Panc1 (cell line): ENCODE measurements at regions not wholly inside any gene's neighbourhood (a gene's known extent, or its start where the extent isn't known, plus 50 kb on each side); places are given as distances from the start of the nearest gene placed in this dataset.
"Not testable (repeated sequence)": the region's sequence is repeated elsewhere in the genome, so short reads cannot be mapped to it uniquely, and the experiment has no call there.

Source experiments
- ATAC-seq: fragments of 200-7000 bp; cut with Tn5 transposase; 2 replicates; pipeline ENCODE4 v1.9.1; 2020; ENCODE audit warnings: mild to moderate bottlenecking, moderate library complexity
- BruUV-seq: library from RNA; stranded (reverse); fragments of 400-500 nt; replicated peaks from 2 replicates; lab custom pipeline; 2021; lab: Mats Ljungman, UMichigan
- CTCF ChIA-PET: fragments of 300-600 bp; sonication (Branson Sonifier 250); formaldehyde crosslinking; loops from one replicate; lab custom pipeline; 2022; ENCODE audit warnings: antibody characterized with exemption; lab: Charles Lee
- POLR2A ChIA-PET: fragments of 300-600 bp; sonication (Branson Sonifier 250); formaldehyde crosslinking; loops from one replicate; lab custom pipeline; 2022; ENCODE audit warnings: antibody characterized with exemption; lab: Charles Lee
- DNase-seq: peaks from one replicate; pipeline ENCODE4 v3.0.0-alpha.2; 2010; ENCODE audit warnings: low read depth, low spot score
- H3K27ac ChIP-seq: 2 replicates; pipeline ENCODE4 v1.5.1; 2011; ENCODE audit warnings: mild to moderate bottlenecking, low read length, inconsistent platforms
- H3K27me3 ChIP-seq: fragments of 200-500 bp; sonication (Bioruptor generic); 2 replicates; pipeline ENCODE4 v1.6.0; 2014; ENCODE audit warnings: low read length, inconsistent platforms; ENCODE audit not compliant: control insufficient read depth, insufficient read depth
- H3K36me3 ChIP-seq: fragments of 200-500 bp; sonication (Bioruptor generic); 2 replicates; pipeline ENCODE4 v1.5.1; 2014; ENCODE audit warnings: inconsistent platforms, mild to moderate bottlenecking, low read length, moderate library complexity; ENCODE audit not compliant: control insufficient read depth, insufficient read depth
- H3K4me1 ChIP-seq: 2 replicates; pipeline ENCODE4 v1.5.1; 2011; ENCODE audit warnings: inconsistent platforms, mild to moderate bottlenecking, low read length, moderate library complexity; ENCODE audit not compliant: control insufficient read depth, insufficient read depth
- H3K4me3 ChIP-seq, 2 experiments: 2 replicates each; pipeline ENCODE4 v1.5.1; 2011 to 2012; ENCODE audit warnings: low read depth in 2 of 2, low read length in 2 of 2, mild to moderate bottlenecking in 2 of 2, inconsistent platforms in 1 of 2, moderate library complexity in 1 of 2
- H3K9me3 ChIP-seq: fragments of 200-500 bp; sonication (Bioruptor generic); 2 replicates; pipeline ENCODE4 v1.5.1; 2014; ENCODE audit warnings: low read depth, mild to moderate bottlenecking, inconsistent platforms, low read length, moderate library complexity; ENCODE audit not compliant: control insufficient read depth, insufficient read depth
- POLR2AphosphoS5 ChIP-seq: IDR thresholded peaks from 2 replicates; pipeline ENCODE4 v1.6.1; 2012; ENCODE audit warnings: mild to moderate bottlenecking, low read depth, low read length, moderate library complexity
- SIN3A ChIP-seq: IDR thresholded peaks from 2 replicates; pipeline ENCODE4 v1.6.1; 2012; ENCODE audit warnings: low read depth, mild to moderate bottlenecking, low read length, moderate library complexity, borderline replicate concordance; ENCODE audit not compliant: insufficient read depth
- TCF7L2 ChIP-seq: IDR thresholded peaks from 2 replicates; pipeline ENCODE4 v1.6.1; 2011; ENCODE audit warnings: mild to moderate bottlenecking, low read depth, low read length, inconsistent platforms
- in situ Hi-C: cut with HindIII; loops from 2 replicates; pipeline ENCODE4 v1.10.0; 2016; ENCODE audit warnings: low sequenced_read_pairs, low pct_unique_long_range_greater_than_20kb
- intact Hi-C: fragments of 100-400 bp; cut with micrococcal nuclease; formaldehyde crosslinking; loops from one replicate; pipeline ENCODE4 v1.10.0; 2022; ENCODE audit not compliant: unreplicated experiment
- TF ChIP-seq, protein P1 (sequence below), 2 experiments: IDR thresholded peaks; 2 replicates each; pipeline ENCODE4 v1.6.1; 2011 to 2012; ENCODE audit warnings: low read depth in 2 of 2, control low read depth in 1 of 2, low read length in 1 of 2, mild to moderate bottlenecking in 1 of 2, moderate library complexity in 1 of 2; ENCODE audit not compliant: insufficient read depth in 1 of 2
- TF ChIP-seq, protein P2 (sequence below): fragments of 450-650 bp; IDR thresholded peaks from 2 replicates; pipeline ENCODE4 v1.5.1; 2017; ENCODE audit warnings: mild to moderate bottlenecking

DNA sequence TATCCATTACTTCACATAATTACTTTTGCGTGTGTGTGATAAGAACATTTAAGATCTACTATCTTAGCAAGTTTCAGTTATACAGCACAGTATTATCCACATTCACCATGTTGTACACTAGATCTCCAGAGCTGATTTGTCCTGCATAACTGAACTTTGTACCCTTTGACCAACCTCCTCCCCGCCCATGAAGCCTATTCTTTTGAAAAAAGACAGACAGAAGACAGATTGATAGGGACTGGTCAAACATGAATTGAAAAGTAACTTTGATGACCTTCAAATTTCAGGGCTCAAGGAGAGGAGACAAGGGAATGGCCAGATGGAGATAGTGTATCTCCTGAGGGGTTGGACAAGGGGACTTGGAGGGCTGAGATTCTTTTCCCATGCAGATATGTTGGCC is 96.3 kb downstream of the CMC2 start:
- Histone ChIP-seq H3K4me1 (no peaks in the 10 kb centered on the region), H3K27me3 (no peaks in the 10 kb centered on the region), H3K36me3 (no peaks in the 10 kb centered on the region), H3K27ac (no peak overlapping the region), H3K4me3 (no peak overlapping the region), H3K9me3 (no peaks in the 10 kb centered on the region; the same call in 1 of the 2 replicates)
- no TSS peak for BruUV-seq
- CTCF ChIA-PET, result no interaction called here
- in situ Hi-C loops (no loop called here), intact Hi-C loops (no loop called here)
- POLR2A ChIA-PET, result no interaction called here
- no peak for ATAC-seq
- TF ChIP-seq, protein P1, sequence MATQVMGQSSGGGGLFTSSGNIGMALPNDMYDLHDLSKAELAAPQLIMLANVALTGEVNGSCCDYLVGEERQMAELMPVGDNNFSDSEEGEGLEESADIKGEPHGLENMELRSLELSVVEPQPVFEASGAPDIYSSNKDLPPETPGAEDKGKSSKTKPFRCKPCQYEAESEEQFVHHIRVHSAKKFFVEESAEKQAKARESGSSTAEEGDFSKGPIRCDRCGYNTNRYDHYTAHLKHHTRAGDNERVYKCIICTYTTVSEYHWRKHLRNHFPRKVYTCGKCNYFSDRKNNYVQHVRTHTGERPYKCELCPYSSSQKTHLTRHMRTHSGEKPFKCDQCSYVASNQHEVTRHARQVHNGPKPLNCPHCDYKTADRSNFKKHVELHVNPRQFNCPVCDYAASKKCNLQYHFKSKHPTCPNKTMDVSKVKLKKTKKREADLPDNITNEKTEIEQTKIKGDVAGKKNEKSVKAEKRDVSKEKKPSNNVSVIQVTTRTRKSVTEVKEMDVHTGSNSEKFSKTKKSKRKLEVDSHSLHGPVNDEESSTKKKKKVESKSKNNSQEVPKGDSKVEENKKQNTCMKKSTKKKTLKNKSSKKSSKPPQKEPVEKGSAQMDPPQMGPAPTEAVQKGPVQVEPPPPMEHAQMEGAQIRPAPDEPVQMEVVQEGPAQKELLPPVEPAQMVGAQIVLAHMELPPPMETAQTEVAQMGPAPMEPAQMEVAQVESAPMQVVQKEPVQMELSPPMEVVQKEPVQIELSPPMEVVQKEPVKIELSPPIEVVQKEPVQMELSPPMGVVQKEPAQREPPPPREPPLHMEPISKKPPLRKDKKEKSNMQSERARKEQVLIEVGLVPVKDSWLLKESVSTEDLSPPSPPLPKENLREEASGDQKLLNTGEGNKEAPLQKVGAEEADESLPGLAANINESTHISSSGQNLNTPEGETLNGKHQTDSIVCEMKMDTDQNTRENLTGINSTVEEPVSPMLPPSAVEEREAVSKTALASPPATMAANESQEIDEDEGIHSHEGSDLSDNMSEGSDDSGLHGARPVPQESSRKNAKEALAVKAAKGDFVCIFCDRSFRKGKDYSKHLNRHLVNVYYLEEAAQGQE (IDR thresholded peaks at IDR 0.05; ENCODE audit: insufficient read depth in 1 of 2, low read depth in 2 of 2, low read length in 1 of 2), result no peak
- TF ChIP-seq, protein P2, sequence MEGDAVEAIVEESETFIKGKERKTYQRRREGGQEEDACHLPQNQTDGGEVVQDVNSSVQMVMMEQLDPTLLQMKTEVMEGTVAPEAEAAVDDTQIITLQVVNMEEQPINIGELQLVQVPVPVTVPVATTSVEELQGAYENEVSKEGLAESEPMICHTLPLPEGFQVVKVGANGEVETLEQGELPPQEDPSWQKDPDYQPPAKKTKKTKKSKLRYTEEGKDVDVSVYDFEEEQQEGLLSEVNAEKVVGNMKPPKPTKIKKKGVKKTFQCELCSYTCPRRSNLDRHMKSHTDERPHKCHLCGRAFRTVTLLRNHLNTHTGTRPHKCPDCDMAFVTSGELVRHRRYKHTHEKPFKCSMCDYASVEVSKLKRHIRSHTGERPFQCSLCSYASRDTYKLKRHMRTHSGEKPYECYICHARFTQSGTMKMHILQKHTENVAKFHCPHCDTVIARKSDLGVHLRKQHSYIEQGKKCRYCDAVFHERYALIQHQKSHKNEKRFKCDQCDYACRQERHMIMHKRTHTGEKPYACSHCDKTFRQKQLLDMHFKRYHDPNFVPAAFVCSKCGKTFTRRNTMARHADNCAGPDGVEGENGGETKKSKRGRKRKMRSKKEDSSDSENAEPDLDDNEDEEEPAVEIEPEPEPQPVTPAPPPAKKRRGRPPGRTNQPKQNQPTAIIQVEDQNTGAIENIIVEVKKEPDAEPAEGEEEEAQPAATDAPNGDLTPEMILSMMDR, result no peak
- TF ChIP-seq TCF7L2 (no peak), SIN3A (no peak), POLR2AphosphoS5 (no peak)
- DNase-seq, result no peak

DNA sequence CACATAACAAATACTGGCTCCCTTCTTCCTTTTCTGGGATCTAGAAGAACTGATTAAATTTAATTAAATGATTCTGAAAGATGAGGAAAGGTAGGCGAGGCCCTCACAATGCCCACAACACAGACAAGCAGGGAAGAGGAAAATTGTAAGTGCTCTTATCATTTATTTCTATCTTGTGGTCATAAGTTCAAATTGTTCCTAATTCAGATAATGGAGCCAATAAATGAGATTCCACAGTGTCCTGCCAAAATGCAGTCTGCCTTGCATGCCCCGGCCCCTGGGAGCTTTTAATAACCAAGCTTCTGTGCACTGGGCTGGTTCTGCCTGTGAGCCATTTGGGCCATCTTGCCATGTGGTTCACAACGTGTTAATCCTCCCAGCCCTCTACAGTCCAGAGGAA is 97.0 kb downstream of the CMC2 start:
- ATAC-seq (no peak), DNase-seq (no peak)
- H3K4me1 ChIP-seq, result no peaks in the 10 kb centered on the region
- no TSS peak for BruUV-seq
- CTCF ChIA-PET, result no interaction called here
- TF ChIP-seq SIN3A, result no peak
- TF ChIP-seq, protein P2, result no peak
- TF ChIP-seq, protein P1 (IDR thresholded peaks at IDR 0.05; ENCODE audit: insufficient read depth in 1 of 2, low read depth in 2 of 2, low read length in 1 of 2), result no peak
- H3K4me3 ChIP-seq, result no peak overlapping the region
- no peaks in the 10 kb centered on the region; the same call in 1 of the 2 replicates for H3K9me3 ChIP-seq
- H3K36me3 ChIP-seq, result no peaks in the 10 kb centered on the region
- in situ Hi-C loops, result no loop called here
- H3K27me3 ChIP-seq, result no peaks in the 10 kb centered on the region
- POLR2A ChIA-PET, result no interaction called here
- intact Hi-C loops, result no loop called here
- no peak overlapping the region for H3K27ac ChIP-seq

DNA sequence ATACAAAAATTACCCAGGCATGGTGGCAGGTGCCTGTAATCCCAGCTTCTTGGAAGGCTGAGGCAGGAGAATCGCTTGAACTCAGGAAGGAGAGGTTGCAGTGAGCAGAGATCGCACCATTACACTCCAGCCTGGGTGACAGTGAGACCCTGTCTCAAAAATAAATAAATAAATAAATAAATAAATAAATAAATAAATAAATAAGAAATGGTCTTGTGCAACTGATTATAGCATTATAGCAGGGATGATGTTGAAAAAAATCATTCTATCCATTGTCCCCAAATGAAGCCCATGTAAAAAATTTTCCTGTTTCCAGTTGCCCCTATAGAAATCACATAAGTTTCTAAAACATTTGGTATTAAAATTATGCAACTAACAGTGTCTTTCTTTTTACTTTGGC is 100.5 kb downstream of the CMC2 start:
- CTCF ChIA-PET, H3K27me3 ChIP-seq, H3K4me1 ChIP-seq, H3K36me3 ChIP-seq, ATAC-seq, DNase-seq, BruUV-seq, in situ Hi-C loops, H3K4me3 ChIP-seq, intact Hi-C loops, POLR2A ChIA-PET, H3K9me3 ChIP-seq, H3K27ac ChIP-seq: not testable (repeated sequence)
